22Rv1 (cell line): ENCODE measurements at regions not wholly inside any gene's neighbourhood (a gene's known extent, or its start where the extent isn't known, plus 50 kb on each side); places are given as distances from the start of the nearest gene placed in this dataset.

ENCODE experiments used
- H3K27ac ChIP-seq: fragments of 450-650 bp; 2 replicates; pipeline ENCODE4 v1.5.1; 2017
- ZFX ChIP-seq: fragments of 450-650 bp; IDR thresholded peaks from 2 replicates; pipeline ENCODE4 v1.6.1; 2017; ENCODE audit warnings: antibody characterized with exemption, borderline replicate concordance
- TF ChIP-seq, protein P1 (sequence below): fragments of 450-650 bp; IDR thresholded peaks from 2 replicates; pipeline ENCODE4 v1.5.1; 2017; ENCODE audit warnings: mild to moderate bottlenecking

DNA sequence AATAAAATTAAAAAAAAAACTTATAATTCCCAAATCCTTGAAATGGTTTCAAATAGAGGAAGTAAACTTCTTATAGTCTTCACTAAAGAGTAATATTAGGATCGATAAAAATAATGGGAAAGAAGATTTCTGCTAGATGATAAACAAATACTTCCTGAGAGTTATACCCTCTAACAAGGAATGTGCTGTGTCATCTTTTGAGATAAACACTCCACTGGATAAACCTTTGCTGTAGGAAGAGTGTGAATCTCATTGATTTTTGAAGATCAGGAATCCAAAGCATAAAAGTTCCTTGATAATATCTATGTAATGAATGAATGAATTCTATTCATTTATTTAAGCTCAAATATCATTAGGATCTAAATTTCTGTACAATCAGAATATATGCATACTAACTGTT, 161.0 kb upstream of the GBE1 start:
- no peak overlapping the region for H3K27ac ChIP-seq
- TF ChIP-seq, protein P1, sequence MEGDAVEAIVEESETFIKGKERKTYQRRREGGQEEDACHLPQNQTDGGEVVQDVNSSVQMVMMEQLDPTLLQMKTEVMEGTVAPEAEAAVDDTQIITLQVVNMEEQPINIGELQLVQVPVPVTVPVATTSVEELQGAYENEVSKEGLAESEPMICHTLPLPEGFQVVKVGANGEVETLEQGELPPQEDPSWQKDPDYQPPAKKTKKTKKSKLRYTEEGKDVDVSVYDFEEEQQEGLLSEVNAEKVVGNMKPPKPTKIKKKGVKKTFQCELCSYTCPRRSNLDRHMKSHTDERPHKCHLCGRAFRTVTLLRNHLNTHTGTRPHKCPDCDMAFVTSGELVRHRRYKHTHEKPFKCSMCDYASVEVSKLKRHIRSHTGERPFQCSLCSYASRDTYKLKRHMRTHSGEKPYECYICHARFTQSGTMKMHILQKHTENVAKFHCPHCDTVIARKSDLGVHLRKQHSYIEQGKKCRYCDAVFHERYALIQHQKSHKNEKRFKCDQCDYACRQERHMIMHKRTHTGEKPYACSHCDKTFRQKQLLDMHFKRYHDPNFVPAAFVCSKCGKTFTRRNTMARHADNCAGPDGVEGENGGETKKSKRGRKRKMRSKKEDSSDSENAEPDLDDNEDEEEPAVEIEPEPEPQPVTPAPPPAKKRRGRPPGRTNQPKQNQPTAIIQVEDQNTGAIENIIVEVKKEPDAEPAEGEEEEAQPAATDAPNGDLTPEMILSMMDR: no peak
- TF ChIP-seq ZFX: no peak

DNA sequence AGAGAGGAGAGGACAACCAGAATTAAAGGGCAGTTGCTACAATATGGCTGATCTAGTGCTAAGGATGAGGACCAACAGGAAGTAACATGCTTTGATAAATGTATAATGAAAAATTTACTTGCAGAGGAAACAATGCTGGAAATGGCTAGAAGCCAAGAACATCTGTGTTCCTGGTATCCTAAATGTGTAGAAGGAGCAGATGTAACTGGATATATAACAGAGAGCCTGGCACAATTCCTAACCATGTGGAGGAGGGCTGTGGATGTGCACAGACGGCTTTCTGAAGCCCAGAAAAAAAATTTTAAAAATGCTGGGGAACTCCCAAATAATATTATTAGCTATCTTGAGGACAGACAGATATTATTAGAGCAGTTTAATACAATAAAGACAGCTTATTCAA, 159.4 kb upstream of the GBE1 start:
- TF ChIP-seq, protein P1: no peak
- no peak for TF ChIP-seq ZFX
- H3K27ac ChIP-seq: no peak overlapping the region

DNA sequence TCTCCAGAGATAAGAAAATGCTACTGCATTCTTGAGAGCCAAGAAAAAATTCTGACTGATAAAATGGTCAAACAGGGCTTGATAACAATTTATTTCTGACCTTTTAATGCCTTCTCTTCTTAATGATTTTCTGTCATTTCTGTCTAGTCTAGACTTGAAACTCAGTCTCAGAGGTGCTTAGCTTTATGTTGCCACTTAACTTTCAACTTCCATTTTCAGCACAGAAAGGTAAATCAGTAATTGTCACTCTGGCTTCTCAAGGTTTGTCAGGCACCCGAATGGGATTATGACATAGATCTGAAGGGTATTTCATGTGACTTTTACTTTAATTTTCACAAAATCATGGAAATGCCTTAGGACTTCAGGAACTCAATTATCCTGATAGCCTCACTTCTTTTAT, 155.4 kb upstream of the GBE1 start:
- TF ChIP-seq, protein P1: no peak
- no peak for TF ChIP-seq ZFX
- H3K27ac ChIP-seq: no peak overlapping the region

DNA sequence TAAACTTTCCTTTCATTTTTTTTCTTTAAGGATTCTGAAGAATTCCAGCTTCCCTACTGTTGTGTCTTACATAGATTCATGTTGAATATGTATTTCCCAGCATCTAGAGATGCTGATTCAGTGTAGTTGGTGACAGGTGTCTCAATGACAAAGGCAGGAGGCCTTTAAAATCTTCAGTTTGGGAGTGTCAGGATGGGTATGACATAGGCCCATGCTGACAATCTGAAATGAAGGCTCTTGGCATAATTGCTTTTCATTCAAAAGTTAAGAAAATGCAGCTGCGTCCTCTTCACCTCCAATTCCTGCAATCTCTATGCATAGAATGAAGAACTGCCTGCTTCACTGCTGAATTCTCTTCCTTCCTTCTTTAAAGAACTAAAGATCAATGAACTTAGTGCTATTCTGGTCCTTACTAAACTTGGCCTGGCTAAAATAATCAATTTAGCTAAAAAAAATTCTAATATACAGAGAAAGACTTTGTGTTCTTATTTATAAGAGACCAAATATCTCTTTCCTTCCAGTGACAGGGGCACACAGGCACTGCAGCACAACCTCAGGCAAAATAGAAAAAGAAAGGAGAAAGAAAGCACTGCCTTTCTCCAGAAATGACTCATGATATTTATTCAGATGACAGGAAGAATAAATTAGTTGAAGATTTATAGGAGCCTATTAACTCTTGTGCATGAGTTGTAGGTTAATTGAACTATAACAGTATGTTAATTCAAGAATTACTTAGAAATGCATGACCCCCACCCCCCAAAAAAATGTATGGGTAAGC, 152.6 kb upstream of the GBE1 start:
- H3K27ac ChIP-seq: no peak overlapping the region
- no peak for TF ChIP-seq ZFX
- TF ChIP-seq, protein P1: no peak

DNA sequence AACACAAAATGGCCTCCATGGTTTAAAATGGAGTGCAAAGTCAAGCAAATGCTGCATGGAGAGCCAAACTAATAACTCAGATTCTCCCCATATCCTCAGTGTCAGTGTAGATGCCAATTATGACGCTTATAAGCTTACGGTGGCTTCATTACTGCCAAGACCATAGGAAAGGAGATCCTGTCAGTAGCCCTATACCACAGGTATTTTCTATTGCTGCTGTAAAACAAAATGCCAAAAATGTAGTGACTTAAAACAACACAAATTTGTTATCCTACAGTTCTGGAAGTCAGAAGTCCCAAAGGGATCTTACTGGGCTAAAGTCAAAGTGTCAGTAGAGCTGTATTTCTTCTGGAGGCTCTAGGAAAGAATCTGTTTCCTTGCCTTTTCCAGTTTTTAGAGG, 149.8 kb upstream of the GBE1 start:
- TF ChIP-seq ZFX: no peak

DNA sequence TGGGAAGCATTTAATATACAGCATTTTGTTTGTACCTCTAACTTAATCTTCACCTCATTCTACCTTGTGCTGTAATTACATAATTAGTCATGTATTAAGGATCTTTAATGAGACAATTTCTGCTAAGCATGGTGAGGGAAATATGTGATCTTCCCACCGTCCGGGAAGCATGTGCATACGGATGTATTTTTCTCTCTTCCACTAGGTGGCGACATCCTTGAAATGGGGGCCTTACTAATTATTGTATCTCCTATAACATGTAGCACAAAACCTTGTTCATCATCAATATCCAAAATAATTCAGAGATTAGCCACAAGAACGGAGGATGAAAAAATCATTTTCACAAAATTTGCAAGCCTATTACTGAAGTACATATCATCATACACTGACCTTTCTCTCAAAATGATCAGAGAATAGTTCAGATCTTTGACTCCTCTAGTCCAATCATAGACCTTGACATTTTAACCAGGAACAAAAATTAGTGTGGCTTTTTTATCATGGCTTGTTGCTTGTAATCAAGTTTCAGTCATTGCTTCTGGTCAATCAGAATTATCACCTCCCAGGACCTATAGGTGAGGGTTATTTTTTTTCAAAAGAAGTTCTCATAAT, 148.9 kb upstream of the GBE1 start:
- H3K27ac ChIP-seq: no peak overlapping the region
- no peak for TF ChIP-seq ZFX
- TF ChIP-seq, protein P1: peak; percentile 89

More for the DNA sequence above, 149.8 kb upstream of the GBE1 start:
- H3K27ac ChIP-seq: no peak overlapping the region

DNA sequence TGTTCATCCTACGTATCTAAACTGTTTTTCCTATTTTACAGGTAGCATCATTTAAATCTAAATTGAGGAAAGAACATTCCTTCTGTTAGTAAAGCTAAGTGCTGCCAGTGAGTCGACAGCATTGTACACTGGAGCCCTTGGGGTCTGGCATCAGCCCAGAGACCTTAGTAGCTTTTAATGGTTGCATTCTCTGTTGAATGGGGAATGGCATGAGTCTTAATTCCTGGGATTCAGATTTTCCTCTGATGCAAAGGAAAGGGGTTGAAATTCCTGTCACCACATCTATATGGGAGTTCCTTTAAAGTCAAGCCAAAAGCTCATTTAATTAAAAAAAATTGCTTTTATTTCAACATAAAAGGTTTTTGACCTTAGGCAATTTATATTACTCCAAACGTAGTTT, 148.4 kb upstream of the GBE1 start:
- no peak for TF ChIP-seq ZFX
- TF ChIP-seq, protein P1: no peak
- no peak overlapping the region for H3K27ac ChIP-seq

DNA sequence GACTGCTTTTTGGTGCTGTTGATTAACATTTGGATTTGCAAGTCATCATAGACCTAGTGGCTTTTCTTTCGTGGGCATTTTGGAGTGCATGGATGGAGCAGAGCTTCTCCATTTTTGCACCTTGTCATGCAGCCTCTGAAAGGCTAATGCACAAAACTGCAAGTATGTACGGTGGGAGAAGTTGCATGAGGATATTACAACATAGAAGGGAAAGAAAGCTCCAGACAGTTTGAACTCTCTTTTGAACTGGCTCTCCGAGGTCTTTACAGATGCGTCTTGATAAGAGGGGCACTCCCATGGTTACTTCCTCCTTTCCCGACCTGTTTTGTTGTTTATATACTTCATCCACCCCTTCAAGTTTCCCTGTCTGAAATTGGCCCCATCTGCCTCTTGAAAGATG, 147.1 kb upstream of the GBE1 start:
- H3K27ac ChIP-seq: no peak overlapping the region
- TF ChIP-seq ZFX: no peak
- TF ChIP-seq, protein P1: no peak
